Gastroesophageal sphincter (tissue), 4 donors: ENCODE measurements at regions not wholly inside any gene's neighbourhood (a gene's known extent, or its start where the extent isn't known, plus 50 kb on each side); places are given as distances from the start of the nearest gene placed in this dataset.

Source experiments
- ATAC-seq: fragments of 150-250 bp; one replicate; pipeline ENCODE4 v1.9.1; 2016; ENCODE audit warnings: mild to moderate bottlenecking, moderate library complexity
- H3K27ac ChIP-seq, 4 donors: fragments of 200-600 bp; sonication (generic) in 3 of 4; 1 replicate in 3 of 4; 2 replicates in 1 of 4; pipeline ENCODE4 v1.5.1; 2016 to 2019
- H3K27me3 ChIP-seq: fragments of 200-600 bp; sonication (generic); one replicate; pipeline ENCODE4 v1.5.1; 2019
- H3K36me3 ChIP-seq, 2 donors: fragments of 200-600 bp; sonication (generic); one replicate each; pipeline ENCODE4 v1.5.1; 2019; ENCODE audit warnings: control low read depth in 1 of 2
- H3K4me1 ChIP-seq, 3 donors: fragments of 200-600 bp; sonication (generic); 1 replicate in 2 of 3; 2 replicates in 1 of 3; pipeline ENCODE4 v1.5.1; 2016 to 2019; ENCODE audit warnings: control low read depth in 2 of 3
- H3K4me3 ChIP-seq, 2 donors: fragments of 200-600 bp; sonication (generic); one replicate each; pipeline ENCODE4 v1.5.1; 2019; ENCODE audit warnings: mild to moderate bottlenecking in 1 of 2, moderate library complexity in 1 of 2
- H3K9me3 ChIP-seq, 3 donors: fragments of 200-600 bp; sonication (generic); one replicate each; pipeline ENCODE4 v1.5.1; 2017 to 2019; ENCODE audit warnings: control low read depth in 2 of 3
- EP300 ChIP-seq: sonication (generic); formaldehyde crosslinking; IDR thresholded peaks from one replicate; pipeline ENCODE4 v1.6.1; 2017; ENCODE audit warnings: antibody characterized with exemption, mild to moderate bottlenecking
- POLR2A ChIP-seq, 2 donors: fragments of 450-650 bp; IDR thresholded peaks; one replicate each; pipeline ENCODE4 v1.6.1; 2017; ENCODE audit warnings: antibody characterized with exemption in 2 of 2, mild to moderate bottlenecking in 2 of 2, moderate library complexity in 1 of 2
- POLR2AphosphoS5 ChIP-seq: sonication (generic); formaldehyde crosslinking; IDR thresholded peaks from one replicate; pipeline ENCODE4 v1.6.1; 2017; ENCODE audit warnings: antibody characterized with exemption
- WGBS, 2 donors: methylation state at CpG; one replicate each; pipeline ENCODE4 v1.1.5; 2018; ENCODE audit warnings: low coverage in 1 of 2; 5-methylcytosine and 5-hydroxymethylcytosine counted together
- TF ChIP-seq, protein P1 (sequence below), 4 experiments: fragments of 200-600 bp in 2 of 4; fragments of 450-650 bp in 2 of 4; sonication (generic) in 1 of 4; IDR thresholded peaks; one replicate each; pipeline ENCODE4 v1.5.1; 2017 to 2019; ENCODE audit warnings: antibody characterized with exemption in 4 of 4, mild to moderate bottlenecking in 2 of 4, moderate library complexity in 2 of 4

DNA sequence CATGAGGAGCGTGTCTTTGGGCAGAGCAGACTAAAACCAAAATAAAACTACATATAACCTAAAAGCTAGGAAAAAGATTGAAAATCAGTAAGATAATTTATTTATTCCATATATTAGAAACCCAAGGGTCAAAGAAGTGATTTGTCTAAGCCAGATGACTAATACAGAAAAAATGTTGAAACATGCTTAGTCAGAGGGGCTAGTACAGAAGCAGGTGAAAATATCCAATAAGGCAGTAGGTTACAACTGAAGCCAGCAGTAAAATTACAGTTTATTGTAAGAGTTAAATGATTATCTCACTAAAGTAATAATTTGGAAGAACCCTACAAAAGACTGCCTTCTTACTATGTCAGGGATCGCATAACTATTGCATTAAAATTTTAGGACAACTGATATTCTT, 1190.9 kb upstream of the PRMT6 start:
- H3K27ac ChIP-seq, result no peak overlapping the region
- no peak overlapping the region for H3K4me3 ChIP-seq
- WGBS, 2 donors, result 84 to 100% methylated on average over 2 of the region's 2 CpGs
- H3K9me3 ChIP-seq, result no peaks in the 10 kb centered on the region
- no peaks in the 10 kb centered on the region for H3K4me1 ChIP-seq
- no peaks in the 10 kb centered on the region for H3K36me3 ChIP-seq
- ATAC-seq, result no peak
- TF ChIP-seq, protein P1, sequence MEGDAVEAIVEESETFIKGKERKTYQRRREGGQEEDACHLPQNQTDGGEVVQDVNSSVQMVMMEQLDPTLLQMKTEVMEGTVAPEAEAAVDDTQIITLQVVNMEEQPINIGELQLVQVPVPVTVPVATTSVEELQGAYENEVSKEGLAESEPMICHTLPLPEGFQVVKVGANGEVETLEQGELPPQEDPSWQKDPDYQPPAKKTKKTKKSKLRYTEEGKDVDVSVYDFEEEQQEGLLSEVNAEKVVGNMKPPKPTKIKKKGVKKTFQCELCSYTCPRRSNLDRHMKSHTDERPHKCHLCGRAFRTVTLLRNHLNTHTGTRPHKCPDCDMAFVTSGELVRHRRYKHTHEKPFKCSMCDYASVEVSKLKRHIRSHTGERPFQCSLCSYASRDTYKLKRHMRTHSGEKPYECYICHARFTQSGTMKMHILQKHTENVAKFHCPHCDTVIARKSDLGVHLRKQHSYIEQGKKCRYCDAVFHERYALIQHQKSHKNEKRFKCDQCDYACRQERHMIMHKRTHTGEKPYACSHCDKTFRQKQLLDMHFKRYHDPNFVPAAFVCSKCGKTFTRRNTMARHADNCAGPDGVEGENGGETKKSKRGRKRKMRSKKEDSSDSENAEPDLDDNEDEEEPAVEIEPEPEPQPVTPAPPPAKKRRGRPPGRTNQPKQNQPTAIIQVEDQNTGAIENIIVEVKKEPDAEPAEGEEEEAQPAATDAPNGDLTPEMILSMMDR (IDR thresholded peaks at IDR 0.05), result no peak
- TF ChIP-seq POLR2A (IDR thresholded peaks at IDR 0.05) (no peak), EP300 (no peak), POLR2AphosphoS5 (no peak)
- H3K27me3 ChIP-seq, result no peaks in the 10 kb centered on the region

DNA sequence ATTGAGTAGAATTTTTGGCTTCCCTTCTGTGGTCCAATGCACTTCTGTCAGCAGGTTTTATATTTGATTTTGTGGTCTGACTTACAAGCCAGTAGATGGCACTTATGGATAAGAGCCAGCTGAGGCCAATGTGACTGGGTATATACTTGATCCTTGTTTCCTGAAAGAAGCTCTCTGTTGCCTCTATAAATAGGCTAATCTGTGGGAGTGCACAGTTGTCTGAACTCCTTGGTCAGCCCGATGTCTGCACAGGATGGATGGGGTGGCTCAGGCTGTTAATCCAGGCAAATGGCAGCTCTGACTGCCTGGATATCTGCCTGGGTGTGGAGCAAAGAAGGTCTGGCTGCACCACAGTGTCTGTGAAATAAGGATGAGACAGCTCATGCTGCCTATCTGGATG, 1183.7 kb upstream of the PRMT6 start:
- Histone ChIP-seq H3K27me3 (no peaks in the 10 kb centered on the region), H3K4me1 (no peaks in the 10 kb centered on the region), H3K9me3 (peaks cover 0 to 4% (median 0%) of the 10 kb centered on the region in 3 donors), H3K27ac (no peak overlapping the region), H3K36me3 (no peaks in the 10 kb centered on the region), H3K4me3 (no peak overlapping the region)
- WGBS, 2 donors, result no CpG with 5 or more reads among the region's 1 CpG
- no peak for TF ChIP-seq POLR2AphosphoS5
- TF ChIP-seq, protein P1 (IDR thresholded peaks at IDR 0.05), result no peak
- no peak for TF ChIP-seq POLR2A (IDR thresholded peaks at IDR 0.05)
- no peak for TF ChIP-seq EP300
- ATAC-seq, result no peak

DNA sequence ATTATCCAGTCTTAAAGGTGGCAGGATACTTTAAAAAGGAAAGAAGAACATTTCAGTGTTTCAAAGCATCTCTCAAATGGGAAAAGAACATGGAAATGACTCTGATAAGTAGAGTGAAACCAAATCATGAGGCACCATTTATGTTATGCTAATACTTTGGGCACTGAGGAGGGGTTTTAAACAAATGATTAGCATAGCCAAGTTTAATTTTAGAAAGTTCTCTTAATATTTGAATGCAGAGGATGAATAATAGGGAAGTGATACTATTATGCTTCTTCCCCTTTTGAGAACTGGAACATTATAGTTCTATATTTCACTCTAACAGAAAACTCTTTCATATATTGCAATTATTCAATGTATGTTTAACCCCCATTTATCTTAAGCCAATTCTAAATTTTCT, 1181.9 kb upstream of the PRMT6 start:
- H3K36me3 ChIP-seq, result no peaks in the 10 kb centered on the region
- no peak for ATAC-seq
- peaks cover 0 to 4% (median 0%) of the 10 kb centered on the region in 3 donors for H3K9me3 ChIP-seq
- no peaks in the 10 kb centered on the region for H3K27me3 ChIP-seq
- no peak for TF ChIP-seq POLR2A (IDR thresholded peaks at IDR 0.05)
- no peak for TF ChIP-seq EP300
- TF ChIP-seq, protein P1 (IDR thresholded peaks at IDR 0.05), result no peak
- no peak for TF ChIP-seq POLR2AphosphoS5
- H3K4me1 ChIP-seq, result no peaks in the 10 kb centered on the region
- no peak overlapping the region for H3K27ac ChIP-seq
- H3K4me3 ChIP-seq, result no peak overlapping the region

DNA sequence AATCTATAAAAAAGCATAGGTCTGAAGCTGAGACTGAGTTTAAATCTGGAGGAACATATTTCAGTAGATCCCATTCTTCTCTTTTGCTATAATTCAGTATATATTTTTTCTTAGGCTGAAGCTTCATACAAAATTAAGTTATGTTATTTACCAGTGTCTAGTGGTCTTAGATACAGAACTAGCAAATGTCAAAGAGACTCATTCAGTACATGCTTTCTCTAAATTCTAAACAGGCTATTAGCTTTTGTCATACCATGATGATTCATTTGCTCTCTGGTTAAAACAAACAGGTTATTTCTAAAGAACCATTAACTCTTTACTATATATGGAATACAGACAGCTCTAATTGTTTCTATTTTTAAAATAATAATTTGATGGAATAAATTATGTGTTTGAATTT, 1170.2 kb upstream of the PRMT6 start:
- Histone ChIP-seq H3K27ac (no peak overlapping the region), H3K27me3 (no peaks in the 10 kb centered on the region), H3K9me3 (no peaks in the 10 kb centered on the region), H3K4me1 (no peaks in the 10 kb centered on the region), H3K36me3 (no peaks in the 10 kb centered on the region), H3K4me3 (no peak overlapping the region)
- no peak for ATAC-seq
- TF ChIP-seq, protein P1 (IDR thresholded peaks at IDR 0.05), result no peak
- TF ChIP-seq EP300, result no peak
- TF ChIP-seq POLR2AphosphoS5, result no peak
- no peak for TF ChIP-seq POLR2A (IDR thresholded peaks at IDR 0.05)

DNA sequence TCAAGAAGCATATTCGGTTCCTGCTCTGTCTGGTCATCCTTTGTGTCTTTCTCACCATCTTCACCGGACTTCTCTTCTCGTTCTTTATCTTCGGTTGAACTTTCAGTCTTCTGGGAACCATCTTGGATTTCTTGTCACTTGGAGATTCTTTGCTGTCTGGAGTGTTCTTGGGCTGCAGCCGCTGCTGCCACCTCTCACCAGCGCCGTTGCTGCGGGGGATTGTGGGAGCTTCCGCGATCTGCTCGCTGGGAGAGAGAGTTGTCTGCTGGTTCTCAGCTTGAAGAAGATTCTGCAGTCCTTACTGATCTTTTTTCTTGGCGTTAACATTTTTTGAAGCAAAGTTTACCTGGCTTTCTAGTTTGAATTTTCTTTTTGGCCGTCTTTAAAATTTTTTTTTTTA, 1165.2 kb upstream of the PRMT6 start:
- H3K27me3 ChIP-seq, result no peaks in the 10 kb centered on the region
- no peak for TF ChIP-seq EP300
- no peak for TF ChIP-seq POLR2A (IDR thresholded peaks at IDR 0.05)
- TF ChIP-seq POLR2AphosphoS5, result no peak
- H3K4me3 ChIP-seq, result no peak overlapping the region
- H3K9me3 ChIP-seq, result no peaks in the 10 kb centered on the region
- 84 to 100% methylated on average over 3 to 12 of the region's 13 CpGs for WGBS, 2 donors
- H3K4me1 ChIP-seq, result no peaks in the 10 kb centered on the region
- no peak for ATAC-seq
- no peaks in the 10 kb centered on the region for H3K36me3 ChIP-seq
- H3K27ac ChIP-seq, result no peak overlapping the region

DNA sequence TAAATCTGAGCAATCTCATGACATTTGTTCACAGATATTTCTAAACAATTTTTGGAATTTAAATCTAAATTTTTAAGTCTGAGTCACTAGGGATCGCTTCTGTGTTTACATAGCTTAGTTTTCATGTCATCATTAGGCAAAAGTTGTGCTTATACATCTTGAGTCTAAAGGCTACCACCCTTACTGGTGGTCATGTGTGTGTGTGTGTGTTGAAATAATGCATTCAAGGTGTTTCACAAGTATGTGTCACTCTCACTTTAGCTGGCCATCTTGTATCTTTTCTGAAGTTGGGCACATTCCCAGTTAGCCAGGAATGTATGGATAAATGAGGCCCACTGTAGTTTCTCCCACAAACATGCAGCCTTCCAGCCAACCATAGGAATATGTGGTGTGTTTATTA, 1162.5 kb upstream of the PRMT6 start:
- Histone ChIP-seq H3K27me3 (no peaks in the 10 kb centered on the region), H3K4me1 (no peaks in the 10 kb centered on the region), H3K36me3 (no peaks in the 10 kb centered on the region), H3K9me3 (no peaks in the 10 kb centered on the region), H3K4me3 (no peak overlapping the region), H3K27ac (no peak overlapping the region)
- TF ChIP-seq, protein P1 (IDR thresholded peaks at IDR 0.05), result no peak
- no peak for TF ChIP-seq POLR2A (IDR thresholded peaks at IDR 0.05)
- no peak for TF ChIP-seq POLR2AphosphoS5
- TF ChIP-seq EP300, result no peak
- WGBS, 2 donors, result 35 to 60% methylated on average over 1 of the region's 1 CpG
- ATAC-seq, result no peak
